Gastrocnemius medialis (tissue), 4 donors: ENCODE measurements at regions not wholly inside any gene's neighbourhood (a gene's known extent, or its start where the extent isn't known, plus 50 kb on each side); places are given as distances from the start of the nearest gene placed in this dataset.

Source experiments
- ATAC-seq, 2 donors: fragments of 150-250 bp; one replicate each; pipeline ENCODE4 v1.9.1; 2016
- DNase-seq, 2 donors: peaks; one replicate each; pipeline ENCODE4 v3.0.0-alpha.2; 2019
- H3K27ac ChIP-seq, 4 donors: fragments of 200-600 bp; sonication (generic); 1 replicate in 1 of 4; 2 replicates in 3 of 4; pipeline ENCODE4 v1.5.1; 2016 to 2018; ENCODE audit warnings: mild to moderate bottlenecking in 2 of 4, moderate library complexity in 1 of 4
- H3K27me3 ChIP-seq, 3 donors: fragments of 200-600 bp; sonication (generic) in 2 of 3; 1 replicate in 1 of 3; 2 replicates in 2 of 3; pipeline versions ENCODE4 v1.5.1 to v1.6.0; 2016 to 2019; ENCODE audit warnings: mild to moderate bottlenecking in 1 of 3, moderate library complexity in 1 of 3
- H3K36me3 ChIP-seq, 2 donors: fragments of 200-600 bp; sonication (generic) in 1 of 2; one replicate each; pipeline ENCODE4 v1.5.1; 2017 to 2018
- H3K4me1 ChIP-seq, 2 donors: fragments of 200-600 bp; sonication (generic) in 1 of 2; one replicate each; pipeline ENCODE4 v1.5.1; 2016 to 2017; ENCODE audit warnings: mild to moderate bottlenecking in 2 of 2
- H3K4me3 ChIP-seq, 4 donors: fragments of 200-600 bp; sonication (generic) in 3 of 4; 1 replicate in 1 of 4; 2 replicates in 3 of 4; pipeline ENCODE4 v1.5.1; 2016 to 2019; ENCODE audit warnings: mild to moderate bottlenecking in 2 of 4
- H3K9me3 ChIP-seq, 3 donors: fragments of 200-600 bp; sonication (generic) in 2 of 3; 1 replicate in 1 of 3; 2 replicates in 2 of 3; pipeline ENCODE4 v1.5.1; 2016 to 2019
- POLR2A ChIP-seq, 2 donors: fragments of 450-650 bp; IDR thresholded peaks; one replicate each; pipeline ENCODE4 v1.6.1; 2017; ENCODE audit warnings: antibody characterized with exemption in 2 of 2, mild to moderate bottlenecking in 2 of 2, moderate library complexity in 2 of 2
- in situ Hi-C, 4 donors: fragments of 200-750 bp; cut with MboI; loops; one replicate each; pipeline versions ENCODE4 v1.15.0 to v1.8.0; 2017; ENCODE audit warnings: low sequenced_read_pairs in 4 of 4
- intact Hi-C: fragments of 100-400 bp; cut with DNase I; formaldehyde crosslinking; loops from one replicate; pipeline ENCODE4 v1.15.1; 2023; ENCODE audit warnings: low total_unique reads
- TF ChIP-seq, protein P1 (sequence below), 5 experiments: fragments of 450-650 bp in 3 of 5; fragments of 200-600 bp in 2 of 5; sonication (generic) in 2 of 5; IDR thresholded peaks in 4 of 5; conservative IDR thresholded peaks in 1 of 5; 1 replicate in 4 of 5; 2 replicates in 1 of 5; pipeline ENCODE4 v1.5.1; 2016 to 2019; ENCODE audit warnings: antibody characterized with exemption in 5 of 5, mild to moderate bottlenecking in 3 of 5, moderate library complexity in 3 of 5

DNA sequence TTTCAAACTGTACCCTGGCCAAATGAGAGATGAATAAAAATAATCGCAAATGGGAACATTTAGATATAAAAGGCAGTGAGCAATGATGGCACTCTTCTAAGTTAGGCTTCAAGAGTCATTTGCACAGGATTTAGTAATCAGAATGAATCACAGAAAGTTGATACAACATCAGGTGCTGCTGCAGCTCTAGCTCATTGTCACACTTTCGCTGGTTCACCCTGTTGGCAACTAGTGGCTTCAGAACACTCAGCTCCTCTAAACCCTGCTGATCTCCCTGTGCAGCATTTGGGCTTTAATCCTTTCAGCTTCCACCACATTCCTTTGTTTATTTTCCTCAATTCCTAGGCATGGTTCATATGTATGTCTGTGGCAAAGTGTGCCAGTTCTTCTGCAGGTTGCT, 2071.2 kb upstream of the CDH6 start:
- ATAC-seq (no peak), DNase-seq (no peak)
- in situ Hi-C loops (no loop called here), intact Hi-C loops (no loop called here)
- H3K4me3 ChIP-seq: no peak overlapping the region
- H3K27ac ChIP-seq: no peak overlapping the region
- no peaks in the 10 kb centered on the region for H3K9me3 ChIP-seq
- no peaks in the 10 kb centered on the region for H3K36me3 ChIP-seq
- TF ChIP-seq, protein P1, sequence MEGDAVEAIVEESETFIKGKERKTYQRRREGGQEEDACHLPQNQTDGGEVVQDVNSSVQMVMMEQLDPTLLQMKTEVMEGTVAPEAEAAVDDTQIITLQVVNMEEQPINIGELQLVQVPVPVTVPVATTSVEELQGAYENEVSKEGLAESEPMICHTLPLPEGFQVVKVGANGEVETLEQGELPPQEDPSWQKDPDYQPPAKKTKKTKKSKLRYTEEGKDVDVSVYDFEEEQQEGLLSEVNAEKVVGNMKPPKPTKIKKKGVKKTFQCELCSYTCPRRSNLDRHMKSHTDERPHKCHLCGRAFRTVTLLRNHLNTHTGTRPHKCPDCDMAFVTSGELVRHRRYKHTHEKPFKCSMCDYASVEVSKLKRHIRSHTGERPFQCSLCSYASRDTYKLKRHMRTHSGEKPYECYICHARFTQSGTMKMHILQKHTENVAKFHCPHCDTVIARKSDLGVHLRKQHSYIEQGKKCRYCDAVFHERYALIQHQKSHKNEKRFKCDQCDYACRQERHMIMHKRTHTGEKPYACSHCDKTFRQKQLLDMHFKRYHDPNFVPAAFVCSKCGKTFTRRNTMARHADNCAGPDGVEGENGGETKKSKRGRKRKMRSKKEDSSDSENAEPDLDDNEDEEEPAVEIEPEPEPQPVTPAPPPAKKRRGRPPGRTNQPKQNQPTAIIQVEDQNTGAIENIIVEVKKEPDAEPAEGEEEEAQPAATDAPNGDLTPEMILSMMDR (IDR thresholded peaks at IDR 0.05 in 4 of 5, conservative IDR thresholded peaks at IDR 0.05 in 1 of 5): no peak
- TF ChIP-seq POLR2A (IDR thresholded peaks at IDR 0.05): no peak
- no peaks in the 10 kb centered on the region for H3K27me3 ChIP-seq
- no peaks in the 10 kb centered on the region for H3K4me1 ChIP-seq

DNA sequence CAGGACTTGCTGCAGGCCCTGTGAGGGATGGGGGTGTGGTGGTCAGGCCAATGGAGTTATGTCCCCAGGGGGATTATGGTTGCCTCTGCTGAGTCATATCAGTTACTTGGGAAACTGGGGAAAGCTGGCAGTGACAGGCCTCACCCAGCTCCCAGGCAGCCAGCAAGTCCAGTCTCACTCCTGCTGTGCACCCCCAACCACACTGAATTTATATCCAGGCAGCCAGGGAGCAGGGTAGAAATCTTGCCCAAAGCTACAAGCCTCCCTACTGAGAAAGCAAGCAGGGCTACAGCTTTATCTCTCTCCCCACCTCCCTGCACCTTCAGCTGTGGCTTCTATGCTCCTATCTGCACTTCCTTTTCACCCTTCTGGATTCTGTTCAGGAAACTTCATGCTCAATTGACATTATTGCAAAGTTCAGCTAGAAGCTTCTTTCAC, 2076.0 kb upstream of the CDH9 start:
- ATAC-seq: no peak
- H3K27me3 ChIP-seq: no peaks in the 10 kb centered on the region
- no peak overlapping the region for H3K4me3 ChIP-seq
- in situ Hi-C loops: no loop called here
- DNase-seq: no peak
- H3K9me3 ChIP-seq: no peaks in the 10 kb centered on the region
- intact Hi-C loops: no loop called here
- no peak overlapping the region for H3K27ac ChIP-seq
- H3K36me3 ChIP-seq: no peaks in the 10 kb centered on the region
- H3K4me1 ChIP-seq: no peaks in the 10 kb centered on the region
- TF ChIP-seq, protein P1 (IDR thresholded peaks at IDR 0.05 in 4 of 5, conservative IDR thresholded peaks at IDR 0.05 in 1 of 5): no peak
- no peak for TF ChIP-seq POLR2A (IDR thresholded peaks at IDR 0.05)

DNA sequence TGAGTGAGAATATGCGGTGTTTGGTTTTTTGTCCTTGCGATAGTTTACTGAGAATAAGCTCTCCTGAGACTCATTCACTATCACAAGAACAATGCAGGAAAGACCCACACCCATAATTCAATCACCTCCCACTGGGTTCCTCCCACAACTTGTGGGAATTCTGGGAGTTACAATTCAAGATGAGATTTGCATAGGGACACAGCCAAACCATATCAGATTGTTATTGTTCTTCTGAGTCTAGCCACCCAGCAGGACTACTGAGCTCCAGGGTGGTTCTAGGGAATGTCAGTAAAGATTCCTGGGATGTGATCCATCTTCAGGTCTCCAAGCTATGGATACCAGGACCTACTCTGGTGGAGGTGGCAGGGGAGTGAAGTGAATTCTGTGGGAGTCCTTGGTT, 2075.1 kb upstream of the CDH9 start:
- H3K4me1 ChIP-seq: no peaks in the 10 kb centered on the region
- no peaks in the 10 kb centered on the region for H3K9me3 ChIP-seq
- no peak overlapping the region for H3K27ac ChIP-seq
- in situ Hi-C loops (no loop called here), intact Hi-C loops (no loop called here)
- ATAC-seq (no peak), DNase-seq (no peak)
- TF ChIP-seq, protein P1 (IDR thresholded peaks at IDR 0.05 in 4 of 5, conservative IDR thresholded peaks at IDR 0.05 in 1 of 5): no peak
- H3K4me3 ChIP-seq: no peak overlapping the region
- no peaks in the 10 kb centered on the region for H3K36me3 ChIP-seq
- H3K27me3 ChIP-seq: no peaks in the 10 kb centered on the region

DNA sequence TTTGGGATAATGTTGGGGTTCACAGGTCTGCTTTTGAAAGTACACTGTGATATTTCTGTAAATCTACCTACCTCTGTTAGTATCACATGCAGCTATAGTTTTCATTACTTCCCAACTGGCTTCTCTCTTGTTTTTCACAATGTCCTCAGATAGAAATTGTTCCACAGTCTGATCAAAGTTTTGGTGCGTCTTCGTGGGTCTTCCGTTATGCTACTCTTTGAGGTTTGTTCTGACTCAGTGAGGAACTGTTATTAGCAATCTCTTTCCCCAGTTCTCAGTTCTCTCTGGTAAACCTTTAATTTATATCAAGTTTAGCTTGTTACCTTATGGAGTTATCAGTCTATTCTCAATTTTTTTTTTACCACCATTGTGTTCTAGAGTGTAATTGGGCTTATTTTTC, 2061.2 kb upstream of the CDH9 start:
- in situ Hi-C loops (no loop called here), intact Hi-C loops (no loop called here)
- ATAC-seq (no peak), DNase-seq (no peak)
- Histone ChIP-seq H3K4me1 (no peaks in the 10 kb centered on the region), H3K9me3 (no peaks in the 10 kb centered on the region), H3K36me3 (no peaks in the 10 kb centered on the region), H3K27me3 (no peaks in the 10 kb centered on the region), H3K4me3 (no peak overlapping the region), H3K27ac (no peak overlapping the region)
- TF ChIP-seq, protein P1 (IDR thresholded peaks at IDR 0.05 in 4 of 5, conservative IDR thresholded peaks at IDR 0.05 in 1 of 5): no peak
- no peak for TF ChIP-seq POLR2A (IDR thresholded peaks at IDR 0.05)

DNA sequence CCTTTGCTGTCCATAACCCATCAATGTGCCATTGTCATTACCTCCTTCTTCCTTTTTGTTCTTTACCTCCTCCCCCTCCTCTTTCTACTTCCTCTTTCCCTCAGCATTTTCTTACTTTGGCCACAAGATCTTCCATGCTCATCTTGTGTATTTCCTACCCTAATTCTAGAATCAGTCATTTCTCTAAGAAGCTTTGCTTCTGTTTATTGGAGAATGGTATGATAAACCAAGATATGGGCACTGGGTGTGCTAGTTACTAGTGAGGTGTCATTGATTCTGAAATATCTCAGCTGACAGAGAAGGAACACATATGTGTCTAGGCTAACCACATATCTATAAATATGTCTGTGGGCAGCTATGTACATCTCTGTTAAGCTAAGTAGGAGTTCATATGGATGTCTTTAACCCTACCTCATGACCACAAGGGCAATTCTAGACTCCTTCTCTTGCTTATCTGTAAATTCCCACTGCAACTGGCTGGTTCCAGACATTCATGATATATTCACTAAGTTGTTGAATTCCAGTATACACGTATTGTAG, 2051.3 kb upstream of the CDH9 start:
- H3K27me3 ChIP-seq: no peaks in the 10 kb centered on the region
- no peak for TF ChIP-seq POLR2A (IDR thresholded peaks at IDR 0.05)
- TF ChIP-seq, protein P1 (IDR thresholded peaks at IDR 0.05 in 4 of 5, conservative IDR thresholded peaks at IDR 0.05 in 1 of 5): no peak
- in situ Hi-C loops: no loop called here
- no peaks in the 10 kb centered on the region for H3K9me3 ChIP-seq
- no peaks in the 10 kb centered on the region for H3K4me1 ChIP-seq
- H3K36me3 ChIP-seq: no peaks in the 10 kb centered on the region
- intact Hi-C loops: no loop called here
- ATAC-seq (no peak), DNase-seq (no peak)
- no peak overlapping the region for H3K4me3 ChIP-seq
- no peak overlapping the region for H3K27ac ChIP-seq
